ENCODE measurements at regions not wholly inside any gene's neighbourhood (a gene's known extent, or its start where the extent isn't known, plus 50 kb on each side); places are given as distances from the start of the nearest gene placed in this dataset.

DNA sequence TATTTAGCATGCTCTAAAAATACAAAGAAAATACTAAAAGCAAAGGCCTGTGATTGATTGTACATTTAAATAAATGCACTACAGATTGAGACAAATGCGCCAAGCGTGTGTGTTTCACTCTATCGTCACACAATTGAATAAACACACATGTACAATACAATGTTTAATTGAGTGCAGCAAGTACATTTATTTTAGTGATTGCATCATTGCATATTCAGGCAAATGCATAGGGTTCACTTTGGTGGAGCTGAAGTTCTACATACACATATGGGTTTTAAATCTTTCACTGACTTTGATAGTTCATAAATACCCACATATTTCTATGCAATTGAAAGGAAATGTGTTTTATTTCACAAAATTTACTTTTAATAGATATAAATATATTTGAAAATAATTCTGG lies 750.6 kb upstream of the MMS22L start:
- TF ChIP-seq, protein P1, sequence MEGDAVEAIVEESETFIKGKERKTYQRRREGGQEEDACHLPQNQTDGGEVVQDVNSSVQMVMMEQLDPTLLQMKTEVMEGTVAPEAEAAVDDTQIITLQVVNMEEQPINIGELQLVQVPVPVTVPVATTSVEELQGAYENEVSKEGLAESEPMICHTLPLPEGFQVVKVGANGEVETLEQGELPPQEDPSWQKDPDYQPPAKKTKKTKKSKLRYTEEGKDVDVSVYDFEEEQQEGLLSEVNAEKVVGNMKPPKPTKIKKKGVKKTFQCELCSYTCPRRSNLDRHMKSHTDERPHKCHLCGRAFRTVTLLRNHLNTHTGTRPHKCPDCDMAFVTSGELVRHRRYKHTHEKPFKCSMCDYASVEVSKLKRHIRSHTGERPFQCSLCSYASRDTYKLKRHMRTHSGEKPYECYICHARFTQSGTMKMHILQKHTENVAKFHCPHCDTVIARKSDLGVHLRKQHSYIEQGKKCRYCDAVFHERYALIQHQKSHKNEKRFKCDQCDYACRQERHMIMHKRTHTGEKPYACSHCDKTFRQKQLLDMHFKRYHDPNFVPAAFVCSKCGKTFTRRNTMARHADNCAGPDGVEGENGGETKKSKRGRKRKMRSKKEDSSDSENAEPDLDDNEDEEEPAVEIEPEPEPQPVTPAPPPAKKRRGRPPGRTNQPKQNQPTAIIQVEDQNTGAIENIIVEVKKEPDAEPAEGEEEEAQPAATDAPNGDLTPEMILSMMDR (IDR thresholded peaks at IDR 0.05): no peak
- TF ChIP-seq EZH2 (IDR thresholded peaks at IDR 0.05; ENCODE audit: borderline replicate concordance, insufficient read depth, low read depth, low read length, poor library complexity, severe bottlenecking): no peak

All from B cell (primary cell).